ENCODE measurements at regions not wholly inside any gene's neighbourhood (a gene's known extent, or its start where the extent isn't known, plus 50 kb on each side); places are given as distances from the start of the nearest gene placed in this dataset.
"Not testable (repeated sequence)": the region's sequence is repeated elsewhere in the genome, so short reads cannot be mapped to it uniquely, and the experiment has no call there.

DNA sequence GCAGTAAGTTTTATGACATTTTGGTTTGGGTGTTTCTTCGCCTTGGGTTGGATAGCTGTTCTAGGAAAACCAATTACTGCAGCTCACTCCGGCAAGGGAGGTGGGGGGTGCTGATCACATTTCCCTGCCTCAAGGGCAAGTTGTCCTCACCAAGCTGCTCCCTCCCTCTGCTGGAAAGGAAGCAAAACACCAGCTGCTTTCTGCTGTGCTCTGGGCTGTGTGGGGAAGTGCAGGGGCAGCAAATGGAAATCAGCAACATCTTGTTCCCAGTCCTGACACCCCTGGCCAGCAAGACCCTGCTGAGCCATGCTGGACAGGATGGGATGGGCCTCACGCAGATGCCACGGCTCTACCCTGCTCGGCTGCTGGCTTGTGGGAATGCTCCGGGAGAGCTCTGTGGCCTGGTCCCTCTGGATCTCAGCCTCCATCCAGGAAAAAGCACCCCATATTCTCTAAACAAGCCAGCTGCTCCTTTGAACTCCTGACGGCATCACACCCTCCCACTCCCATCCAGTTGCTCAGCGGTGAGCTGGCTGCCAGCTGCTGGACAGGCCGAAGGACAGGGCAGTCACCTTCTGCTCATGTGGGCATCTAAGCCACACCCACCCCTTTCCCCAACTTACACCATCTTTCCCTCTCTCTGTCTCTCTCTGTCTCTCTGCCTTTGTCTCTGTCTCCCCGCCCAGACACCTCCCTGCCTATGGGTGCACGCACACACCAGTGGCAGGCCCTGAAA is 52.4 kb upstream of the EIF5 start:
- Histone ChIP-seq H3K27me3 (no peaks in the 10 kb centered on the region), H3K4me3 (no peak overlapping the region), H3K9me3 (no peaks in the 10 kb centered on the region), H3K36me3 (ENCODE audit: low read depth, missing control alignments) (no peaks in the 10 kb centered on the region), H3K27ac (peak overlapping the region in 1 of 2 donors; percentile 41), H3K4me1 (no peaks in the 10 kb centered on the region)
- TF ChIP-seq POLR2A (IDR thresholded peaks at IDR 0.05), result no peak
- TF ChIP-seq, protein P1, sequence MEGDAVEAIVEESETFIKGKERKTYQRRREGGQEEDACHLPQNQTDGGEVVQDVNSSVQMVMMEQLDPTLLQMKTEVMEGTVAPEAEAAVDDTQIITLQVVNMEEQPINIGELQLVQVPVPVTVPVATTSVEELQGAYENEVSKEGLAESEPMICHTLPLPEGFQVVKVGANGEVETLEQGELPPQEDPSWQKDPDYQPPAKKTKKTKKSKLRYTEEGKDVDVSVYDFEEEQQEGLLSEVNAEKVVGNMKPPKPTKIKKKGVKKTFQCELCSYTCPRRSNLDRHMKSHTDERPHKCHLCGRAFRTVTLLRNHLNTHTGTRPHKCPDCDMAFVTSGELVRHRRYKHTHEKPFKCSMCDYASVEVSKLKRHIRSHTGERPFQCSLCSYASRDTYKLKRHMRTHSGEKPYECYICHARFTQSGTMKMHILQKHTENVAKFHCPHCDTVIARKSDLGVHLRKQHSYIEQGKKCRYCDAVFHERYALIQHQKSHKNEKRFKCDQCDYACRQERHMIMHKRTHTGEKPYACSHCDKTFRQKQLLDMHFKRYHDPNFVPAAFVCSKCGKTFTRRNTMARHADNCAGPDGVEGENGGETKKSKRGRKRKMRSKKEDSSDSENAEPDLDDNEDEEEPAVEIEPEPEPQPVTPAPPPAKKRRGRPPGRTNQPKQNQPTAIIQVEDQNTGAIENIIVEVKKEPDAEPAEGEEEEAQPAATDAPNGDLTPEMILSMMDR (IDR thresholded peaks at IDR 0.05), result peak in 2 of 3 experiments; percentile 47 to 63
- peak; percentile 84 for DNase-seq
- intact Hi-C loops (cut with DNase I; ENCODE audit: low total_unique reads), result no loop called here
- WGBS, 2 donors, result 42 to 57% methylated on average over 8 to 11 of the region's 11 CpGs

DNA sequence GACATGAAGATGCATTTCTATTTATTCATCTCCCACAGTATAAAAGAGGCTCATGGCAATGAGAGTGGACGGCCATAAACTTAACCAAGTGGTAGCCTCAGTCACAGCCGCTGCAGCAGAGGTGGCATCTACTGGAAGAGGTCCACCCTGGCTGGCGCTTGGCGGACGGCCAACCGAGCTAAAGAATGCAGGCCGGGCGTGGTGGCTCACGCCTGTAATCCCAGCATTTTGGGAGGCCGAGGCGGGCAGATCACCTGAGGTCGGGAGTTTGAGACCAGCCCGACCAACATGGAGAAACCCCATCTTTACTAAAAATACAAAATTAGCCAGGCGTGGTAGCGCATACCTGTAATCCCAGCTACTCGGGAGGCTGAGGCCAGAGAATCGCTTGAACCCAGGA is 51.7 kb upstream of the EIF5 start:
- intact Hi-C loops (cut with DNase I; ENCODE audit: low total_unique reads); H3K27ac ChIP-seq; DNase-seq; H3K4me3 ChIP-seq; H3K4me1 ChIP-seq; H3K36me3 ChIP-seq (ENCODE audit: low read depth, missing control alignments); H3K9me3 ChIP-seq; H3K27me3 ChIP-seq: not testable (repeated sequence)
- WGBS, 2 donors, result 87 to 88% methylated on average over 16 to 17 of the region's 17 CpGs

DNA sequence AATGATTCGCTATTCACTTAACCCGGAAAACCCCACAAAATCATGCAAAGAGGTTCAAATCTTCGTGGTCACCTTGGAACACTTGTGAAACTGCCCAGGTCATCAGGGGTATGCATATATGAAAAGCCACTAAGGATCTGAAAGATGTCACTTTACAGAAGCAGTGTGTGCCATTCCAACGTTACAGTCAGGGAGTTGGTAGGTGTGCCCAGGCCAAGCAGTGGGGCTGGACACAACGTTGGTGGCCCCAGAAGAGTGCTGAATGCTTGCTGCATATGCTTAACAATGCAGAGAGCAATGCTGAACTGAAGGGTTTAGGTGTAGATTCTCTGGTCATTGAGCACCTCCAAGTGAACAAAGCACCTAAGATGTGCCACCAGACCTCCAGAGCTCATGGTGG is 51.1 kb upstream of the EIF5 start:
- H3K9me3 ChIP-seq, result no peaks in the 10 kb centered on the region
- no peak overlapping the region for H3K4me3 ChIP-seq
- 84 to 87% methylated on average over 4 to 5 of the region's 5 CpGs for WGBS, 2 donors
- H3K36me3 ChIP-seq (ENCODE audit: low read depth, missing control alignments), result no peaks in the 10 kb centered on the region
- DNase-seq, result no peak
- no peak overlapping the region for H3K27ac ChIP-seq
- no peaks in the 10 kb centered on the region for H3K27me3 ChIP-seq
- no peaks in the 10 kb centered on the region for H3K4me1 ChIP-seq
- intact Hi-C loops (cut with DNase I; ENCODE audit: low total_unique reads), result no loop called here
- TF ChIP-seq, protein P1 (IDR thresholded peaks at IDR 0.05), result no peak
- no peak for TF ChIP-seq POLR2A (IDR thresholded peaks at IDR 0.05)

DNA sequence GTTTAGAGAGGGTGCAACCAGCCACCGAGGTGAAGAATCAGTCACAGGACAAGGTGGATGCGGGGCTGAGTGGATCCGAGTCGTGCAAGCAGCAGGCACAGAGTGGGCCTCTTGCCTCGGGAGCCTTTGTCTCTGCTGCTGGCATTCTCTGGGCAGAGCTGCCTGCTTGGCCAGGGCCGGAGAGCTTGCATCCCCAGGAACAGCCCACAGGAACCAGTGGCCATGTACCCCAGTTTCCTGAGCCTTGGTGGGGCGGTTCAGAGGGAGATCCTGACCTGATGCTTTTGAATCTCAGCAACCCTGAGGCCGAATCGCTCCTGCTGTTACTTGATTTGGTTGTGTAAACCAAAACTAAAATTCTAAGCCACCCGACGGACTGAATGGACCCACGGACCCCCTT is 50.1 kb upstream of the EIF5 start:
- WGBS, 2 donors, result 85 to 92% methylated on average over 9 to 12 of the region's 12 CpGs
- no peak overlapping the region for H3K27ac ChIP-seq
- H3K9me3 ChIP-seq, result no peaks in the 10 kb centered on the region
- no peak for TF ChIP-seq POLR2A (IDR thresholded peaks at IDR 0.05)
- TF ChIP-seq, protein P1 (IDR thresholded peaks at IDR 0.05), result no peak
- DNase-seq, result no peak
- no peaks in the 10 kb centered on the region for H3K27me3 ChIP-seq
- intact Hi-C loops (cut with DNase I; ENCODE audit: low total_unique reads), result no loop called here
- no peaks in the 10 kb centered on the region for H3K36me3 ChIP-seq (ENCODE audit: low read depth, missing control alignments)
- H3K4me1 ChIP-seq, result no peaks in the 10 kb centered on the region
- H3K4me3 ChIP-seq, result no peak overlapping the region

Small RNA genes in the stretch of these regions (small RNA-seq; reads per million reads assigned to genes)
- gene AL161669.2, result 0 reads per million in 2 donors

Data from testis (tissue), 2 donors.